Activated T-cell treated with anti-CD3 and anti-CD28 coated beads, Interleukin-2, amount 50 U/mL, for 4 hours (primary cell): ENCODE measurements at regions not wholly inside any gene's neighbourhood (a gene's known extent, or its start where the extent isn't known, plus 50 kb on each side); places are given as distances from the start of the nearest gene placed in this dataset.

Experiments
- ATAC-seq, 2 donors: fragments of 200-7000 bp; cut with Tn5 transposase; one replicate each; pipeline ENCODE4 v1.10.0; 2021
- DNase-seq: peaks from one replicate; pipeline ENCODE4 v3.0.0-alpha.2; 2020
- H3K27me3 Mint-ChIP-seq: one replicate; pipeline ENCODE4 v1.8.0; 2021; ENCODE audit warnings: low read depth, mixed read lengths
- H3K36me3 Mint-ChIP-seq: one replicate; pipeline ENCODE4 v1.8.0; 2022; ENCODE audit warnings: mixed read lengths; ENCODE audit not compliant: insufficient read depth
- H3K4me1 Mint-ChIP-seq: one replicate; pipeline ENCODE4 v1.8.0; 2021; ENCODE audit warnings: low read depth, mixed read lengths
- H3K4me3 Mint-ChIP-seq: one replicate; pipeline ENCODE4 v1.8.0; 2021; ENCODE audit warnings: mild to moderate bottlenecking, moderate library complexity, mixed read lengths
- H3K9me3 Mint-ChIP-seq: one replicate; pipeline ENCODE4 v1.8.0; 2021; ENCODE audit warnings: mixed read lengths

- Mint-ChIP-seq H3K4me1 (no peaks in the 10 kb centered on the region), H3K9me3 (no peaks in the 10 kb centered on the region), H3K4me3 (peak overlapping the region; percentile 31), H3K27me3 (no peaks in the 10 kb centered on the region), H3K36me3 (no peaks in the 10 kb centered on the region)
- peak; percentile 56 for DNase-seq
- ATAC-seq = peak; percentile 63 to 82
Measured at GRCh38 chrX:69285881-69286564, 120.8 kb upstream of the PJA1 start.

DNA sequence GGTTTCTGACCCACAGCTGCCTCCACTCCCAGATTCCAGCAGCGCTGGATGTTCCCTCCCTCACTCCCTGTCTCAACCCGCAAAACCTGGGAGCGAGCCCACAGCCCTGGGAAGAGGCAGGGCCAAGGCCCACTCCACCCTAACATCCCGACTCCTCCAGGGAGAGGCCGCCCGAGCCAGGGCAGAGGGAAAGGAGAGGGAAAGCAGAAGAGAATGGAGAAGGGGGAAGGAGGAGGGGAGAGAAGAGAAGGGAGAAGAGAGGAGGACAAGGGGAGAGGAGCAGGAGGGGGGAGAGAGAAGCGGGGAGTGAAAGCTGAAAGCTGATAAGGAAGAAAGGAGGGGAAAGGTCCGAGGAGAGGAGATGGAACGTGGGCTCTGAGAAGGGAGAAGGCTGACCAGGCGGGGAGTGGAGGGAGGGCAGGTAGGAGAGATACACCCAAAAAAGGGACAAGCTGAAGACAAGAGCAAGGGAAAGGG, 120.2 kb upstream of the PJA1 start:
- Mint-ChIP-seq H3K9me3 (no peaks in the 10 kb centered on the region), H3K4me1 (no peaks in the 10 kb centered on the region), H3K36me3 (no peaks in the 10 kb centered on the region), H3K4me3 (peak overlapping the region; percentile 31), H3K27me3 (no peaks in the 10 kb centered on the region)
- ATAC-seq = no peak
- DNase-seq = no peak

- peaks cover 5% of the 10 kb centered on the region for H3K27me3 Mint-ChIP-seq
- no peak overlapping the region for H3K4me3 Mint-ChIP-seq
- ATAC-seq = no peak
- no peaks in the 10 kb centered on the region for H3K36me3 Mint-ChIP-seq
- no peaks in the 10 kb centered on the region for H3K4me1 Mint-ChIP-seq
- H3K9me3 Mint-ChIP-seq = no peaks in the 10 kb centered on the region
- DNase-seq = no peak
Measured at GRCh38 chrX:69284491-69284890, 119.2 kb upstream of the PJA1 start.

- Mint-ChIP-seq H3K4me3 (no peak overlapping the region), H3K9me3 (no peaks in the 10 kb centered on the region), H3K27me3 (peaks cover 5% of the 10 kb centered on the region), H3K4me1 (no peaks in the 10 kb centered on the region), H3K36me3 (no peaks in the 10 kb centered on the region)
- no peak for DNase-seq
- ATAC-seq = no peak
Measured at GRCh38 chrX:69282893-69283690, 117.8 kb upstream of the PJA1 start.

GRCh38 chrX:69280933-69281332, 115.7 kb upstream of the PJA1 start:
- Mint-ChIP-seq H3K9me3 (no peaks in the 10 kb centered on the region), H3K4me1 (no peaks in the 10 kb centered on the region), H3K27me3 (peaks cover 5% of the 10 kb centered on the region), H3K36me3 (no peaks in the 10 kb centered on the region), H3K4me3 (no peak overlapping the region)
- ATAC-seq (no peak), DNase-seq (no peak)

GRCh38 chrX:69279234-69279633, 114.0 kb upstream of the PJA1 start:
- no peak for DNase-seq
- Mint-ChIP-seq H3K9me3 (no peaks in the 10 kb centered on the region), H3K4me3 (no peak overlapping the region), H3K36me3 (no peaks in the 10 kb centered on the region), H3K4me1 (no peaks in the 10 kb centered on the region), H3K27me3 (peaks cover 5% of the 10 kb centered on the region)
- ATAC-seq = no peak

DNA sequence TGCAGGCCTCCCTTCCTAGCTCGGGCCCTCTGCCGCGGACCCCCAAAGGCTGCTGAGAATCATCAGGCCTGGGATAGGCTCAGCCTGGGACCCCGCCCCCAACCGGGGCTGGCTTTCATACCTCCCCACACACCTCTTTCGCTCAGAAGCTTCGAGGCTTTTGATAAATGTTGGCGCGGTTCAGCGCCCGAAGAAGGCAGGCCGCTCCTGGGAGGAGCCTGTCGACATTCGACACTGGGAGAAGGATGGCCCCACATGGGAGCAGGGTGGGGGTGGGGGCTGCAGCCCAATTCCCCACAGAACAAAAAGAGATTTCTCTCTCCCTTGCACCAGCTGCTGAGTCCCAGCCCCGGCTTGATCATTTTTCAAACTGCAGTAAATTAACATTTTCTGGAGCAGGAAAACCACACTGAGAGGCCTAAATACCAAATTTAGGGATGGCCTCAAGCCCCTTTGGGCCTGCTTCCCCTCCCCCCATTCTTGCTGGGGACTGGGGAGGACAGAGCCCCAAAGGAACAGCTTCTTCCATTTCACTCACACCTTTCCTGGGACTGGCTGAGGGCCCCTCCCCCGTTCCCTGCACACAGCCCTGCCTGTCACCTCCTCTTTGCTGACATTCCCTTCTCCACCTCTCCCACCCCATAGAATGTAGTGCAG, 112.9 kb upstream of the PJA1 start:
- Mint-ChIP-seq H3K4me1 (no peaks in the 10 kb centered on the region), H3K27me3 (peaks cover 5% of the 10 kb centered on the region), H3K36me3 (no peaks in the 10 kb centered on the region), H3K9me3 (no peaks in the 10 kb centered on the region), H3K4me3 (no peak overlapping the region)
- ATAC-seq (no peak), DNase-seq (no peak)

- H3K27me3 Mint-ChIP-seq = peaks cover 5% of the 10 kb centered on the region
- no peaks in the 10 kb centered on the region for H3K9me3 Mint-ChIP-seq
- H3K36me3 Mint-ChIP-seq = no peaks in the 10 kb centered on the region
- no peak overlapping the region for H3K4me3 Mint-ChIP-seq
- ATAC-seq (no peak), DNase-seq (no peak)
- H3K4me1 Mint-ChIP-seq = no peaks in the 10 kb centered on the region
Measured at GRCh38 chrX:69277369-69277990, 112.2 kb upstream of the PJA1 start.

- H3K27me3 Mint-ChIP-seq = peaks cover 2% of the 10 kb centered on the region
- no peak for ATAC-seq
Measured at GRCh38 chrX:69268611-69269010, 103.4 kb upstream of the PJA1 start.

GRCh38 chrX:69264158-69264581, 98.9 kb upstream of the PJA1 start:
- no peaks in the 10 kb centered on the region for H3K9me3 Mint-ChIP-seq
- peaks cover 9% of the 10 kb centered on the region for H3K27me3 Mint-ChIP-seq
- no peaks in the 10 kb centered on the region for H3K36me3 Mint-ChIP-seq
- no peaks in the 10 kb centered on the region for H3K4me1 Mint-ChIP-seq
- ATAC-seq (no peak), DNase-seq (no peak)
- no peak overlapping the region for H3K4me3 Mint-ChIP-seq

More at GRCh38 chrX:69268611-69269010, 103.4 kb upstream of the PJA1 start:
- Mint-ChIP-seq H3K4me3 (no peak overlapping the region), H3K36me3 (no peaks in the 10 kb centered on the region), H3K9me3 (no peaks in the 10 kb centered on the region), H3K4me1 (no peaks in the 10 kb centered on the region)
- DNase-seq = no peak

GRCh38 chrX:69263251-69263820, 98.1 kb upstream of the PJA1 start:
- Mint-ChIP-seq H3K27me3 (peaks cover 9% of the 10 kb centered on the region), H3K9me3 (no peaks in the 10 kb centered on the region), H3K4me1 (no peaks in the 10 kb centered on the region), H3K36me3 (no peaks in the 10 kb centered on the region), H3K4me3 (no peak overlapping the region)
- DNase-seq (no peak), ATAC-seq (no peak)

DNA sequence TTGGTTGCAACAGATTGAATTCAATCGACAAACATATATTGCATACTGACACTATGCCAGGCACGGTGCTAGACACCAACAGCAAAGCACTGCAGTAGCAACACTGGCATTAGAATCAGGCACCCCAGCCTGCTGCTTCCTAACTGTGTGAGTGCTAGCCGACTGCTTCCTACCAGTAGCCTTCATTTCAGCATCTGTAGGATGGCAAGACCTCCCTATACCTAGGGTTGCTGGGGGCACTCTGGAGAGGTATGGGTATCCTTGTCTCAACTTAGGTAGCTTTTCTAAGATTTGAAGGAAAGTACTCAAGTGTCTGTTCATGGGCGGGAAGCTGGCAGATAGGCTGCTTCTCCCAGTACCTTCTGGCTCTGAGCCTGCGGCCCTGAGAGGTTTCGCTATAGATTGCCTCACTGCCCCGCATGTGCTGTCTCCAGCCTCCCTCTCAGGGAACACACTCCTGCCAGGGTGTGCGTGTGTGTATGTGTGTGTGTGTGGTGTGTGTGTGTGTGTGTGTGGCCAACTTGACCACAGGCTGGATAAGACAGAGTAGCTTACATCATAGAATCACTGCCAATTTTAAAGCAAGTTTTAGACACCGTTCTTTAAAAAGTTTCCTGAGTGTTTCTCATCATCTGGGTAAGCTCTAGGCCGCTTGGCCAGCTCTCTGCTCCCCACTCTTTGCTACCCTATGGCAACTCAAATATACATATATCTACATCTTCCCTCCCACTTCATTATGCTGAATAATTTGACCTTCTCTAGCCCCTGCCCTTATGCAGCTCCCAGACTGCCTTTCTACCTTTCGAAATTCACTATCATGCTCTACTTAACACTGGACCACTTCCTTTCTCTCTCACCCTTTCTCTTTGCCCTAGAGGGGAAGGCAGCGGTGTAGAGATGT, 97.0 kb upstream of the PJA1 start:
- H3K36me3 Mint-ChIP-seq = no peaks in the 10 kb centered on the region
- no peak for DNase-seq
- no peaks in the 10 kb centered on the region for H3K9me3 Mint-ChIP-seq
- no peaks in the 10 kb centered on the region for H3K4me1 Mint-ChIP-seq
- peaks cover 9% of the 10 kb centered on the region for H3K27me3 Mint-ChIP-seq
- no peak overlapping the region for H3K4me3 Mint-ChIP-seq
- ATAC-seq = no peak

- ATAC-seq = no peak
- no peaks in the 10 kb centered on the region for H3K36me3 Mint-ChIP-seq
- DNase-seq = no peak
- no peaks in the 10 kb centered on the region for H3K9me3 Mint-ChIP-seq
- no peaks in the 10 kb centered on the region for H3K4me1 Mint-ChIP-seq
- H3K27me3 Mint-ChIP-seq = peaks cover 8% of the 10 kb centered on the region
- H3K4me3 Mint-ChIP-seq = no peak overlapping the region
Measured at GRCh38 chrX:69260169-69260568, 94.9 kb upstream of the PJA1 start.
